Testis (tissue), 2 donors: ENCODE measurements at regions not wholly inside any gene's neighbourhood (a gene's known extent, or its start where the extent isn't known, plus 50 kb on each side); places are given as distances from the start of the nearest gene placed in this dataset.

Source experiments
- DNase-seq: peaks from one replicate; pipeline ENCODE4 v3.0.0-alpha.2; 2019
- H3K27ac ChIP-seq, 2 donors: fragments of 200-600 bp; sonication (generic); one replicate each; pipeline ENCODE4 v1.5.1; 2019
- H3K27me3 ChIP-seq: fragments of 200-600 bp; sonication (generic); one replicate; pipeline ENCODE4 v1.5.1; 2019
- H3K36me3 ChIP-seq: fragments of 200-600 bp; sonication (generic); one replicate; pipeline ENCODE4 v1.5.1; 2017; ENCODE audit warnings: low read depth; ENCODE audit errors: missing control alignments
- H3K4me1 ChIP-seq: fragments of 200-600 bp; sonication (generic); one replicate; pipeline ENCODE4 v1.5.1; 2019
- H3K4me3 ChIP-seq, 2 donors: fragments of 200-600 bp; sonication (generic); one replicate each; pipeline ENCODE4 v1.5.1; 2017 to 2019
- H3K9me3 ChIP-seq: fragments of 200-600 bp; sonication (generic); one replicate; pipeline ENCODE4 v1.5.1; 2017
- CTCF ChIP-seq, 3 experiments: fragments of 450-650 bp in 2 of 3; fragments of 200-600 bp in 1 of 3; sonication (generic) in 1 of 3; IDR thresholded peaks; one replicate each; pipeline ENCODE4 v1.5.1; 2016 to 2019; ENCODE audit warnings: antibody characterized with exemption in 3 of 3, mild to moderate bottlenecking in 2 of 3, moderate library complexity in 1 of 3
- POLR2A ChIP-seq: fragments of 450-650 bp; IDR thresholded peaks from one replicate; pipeline ENCODE4 v1.6.1; 2017; ENCODE audit warnings: antibody characterized with exemption, mild to moderate bottlenecking, moderate library complexity
- WGBS, 2 donors: methylation state at CpG; one replicate each; pipeline ENCODE4 v1.1.5; 2018; 5-methylcytosine and 5-hydroxymethylcytosine counted together
- intact Hi-C: fragments of 100-400 bp; cut with DNase I; formaldehyde crosslinking; loops from one replicate; pipeline ENCODE4 v1.15.1; 2023; ENCODE audit warnings: low total_unique reads

GRCh38 chr15:47352217-47352616 lies 365.1 kb upstream of the SEMA6D start:
- H3K27ac ChIP-seq, result no peak overlapping the region
- H3K36me3 ChIP-seq, result no peaks in the 10 kb centered on the region
- no peak overlapping the region for H3K4me3 ChIP-seq
- TF ChIP-seq CTCF (IDR thresholded peaks at IDR 0.05) (no peak), POLR2A (no peak)
- WGBS, 2 donors, result 81 to 82% methylated on average over 3 of the region's 3 CpGs
- no peaks in the 10 kb centered on the region for H3K9me3 ChIP-seq
- H3K27me3 ChIP-seq, result no peaks in the 10 kb centered on the region
- intact Hi-C loops, result no loop called here
- H3K4me1 ChIP-seq, result no peaks in the 10 kb centered on the region
- no peak for DNase-seq

GRCh38 chr15:47355759-47356158 lies 361.5 kb upstream of the SEMA6D start:
- Histone ChIP-seq H3K4me1 (no peaks in the 10 kb centered on the region), H3K9me3 (no peaks in the 10 kb centered on the region), H3K36me3 (no peaks in the 10 kb centered on the region), H3K27me3 (no peaks in the 10 kb centered on the region), H3K4me3 (no peak overlapping the region), H3K27ac (no peak overlapping the region)
- intact Hi-C loops, result no loop called here
- no peak for TF ChIP-seq POLR2A
- no peak for TF ChIP-seq CTCF (IDR thresholded peaks at IDR 0.05)
- DNase-seq, result no peak

- H3K4me3 ChIP-seq, result no peak overlapping the region
- H3K9me3 ChIP-seq, result no peaks in the 10 kb centered on the region
- TF ChIP-seq CTCF (IDR thresholded peaks at IDR 0.05), result no peak
- no peak for TF ChIP-seq POLR2A
- intact Hi-C loops, result no loop called here
- H3K4me1 ChIP-seq, result no peaks in the 10 kb centered on the region
- no peaks in the 10 kb centered on the region for H3K36me3 ChIP-seq
- no peak overlapping the region for H3K27ac ChIP-seq
- WGBS, 2 donors, result 94 to 96% methylated on average over 2 of the region's 2 CpGs
- no peaks in the 10 kb centered on the region for H3K27me3 ChIP-seq
- DNase-seq, result no peak
Observed at GRCh38 chr15:47356297-47356696, 361.0 kb upstream of the SEMA6D start.

- 50% methylated on average over 2 of the region's 2 CpGs for WGBS, 2 donors
- no peak overlapping the region for H3K27ac ChIP-seq
Observed at GRCh38 chr15:47358876-47359275, 358.4 kb upstream of the SEMA6D start.

More at GRCh38 chr15:47358876-47359275, 358.4 kb upstream of the SEMA6D start:
- no peaks in the 10 kb centered on the region for H3K4me1 ChIP-seq
- H3K9me3 ChIP-seq, result no peaks in the 10 kb centered on the region
- TF ChIP-seq POLR2A, result no peak
- no peak for TF ChIP-seq CTCF (IDR thresholded peaks at IDR 0.05)
- intact Hi-C loops, result no loop called here
- no peaks in the 10 kb centered on the region for H3K27me3 ChIP-seq
- DNase-seq, result no peak
- H3K4me3 ChIP-seq, result no peak overlapping the region
- no peaks in the 10 kb centered on the region for H3K36me3 ChIP-seq
